ENCODE measurements at regions not wholly inside any gene's neighbourhood (a gene's known extent, or its start where the extent isn't known, plus 50 kb on each side); places are given as distances from the start of the nearest gene placed in this dataset.

GRCh38 chr3:31240874-31241273, 291.9 kb upstream of the STT3B start:
- TF ChIP-seq, protein P1, sequence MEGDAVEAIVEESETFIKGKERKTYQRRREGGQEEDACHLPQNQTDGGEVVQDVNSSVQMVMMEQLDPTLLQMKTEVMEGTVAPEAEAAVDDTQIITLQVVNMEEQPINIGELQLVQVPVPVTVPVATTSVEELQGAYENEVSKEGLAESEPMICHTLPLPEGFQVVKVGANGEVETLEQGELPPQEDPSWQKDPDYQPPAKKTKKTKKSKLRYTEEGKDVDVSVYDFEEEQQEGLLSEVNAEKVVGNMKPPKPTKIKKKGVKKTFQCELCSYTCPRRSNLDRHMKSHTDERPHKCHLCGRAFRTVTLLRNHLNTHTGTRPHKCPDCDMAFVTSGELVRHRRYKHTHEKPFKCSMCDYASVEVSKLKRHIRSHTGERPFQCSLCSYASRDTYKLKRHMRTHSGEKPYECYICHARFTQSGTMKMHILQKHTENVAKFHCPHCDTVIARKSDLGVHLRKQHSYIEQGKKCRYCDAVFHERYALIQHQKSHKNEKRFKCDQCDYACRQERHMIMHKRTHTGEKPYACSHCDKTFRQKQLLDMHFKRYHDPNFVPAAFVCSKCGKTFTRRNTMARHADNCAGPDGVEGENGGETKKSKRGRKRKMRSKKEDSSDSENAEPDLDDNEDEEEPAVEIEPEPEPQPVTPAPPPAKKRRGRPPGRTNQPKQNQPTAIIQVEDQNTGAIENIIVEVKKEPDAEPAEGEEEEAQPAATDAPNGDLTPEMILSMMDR (IDR thresholded peaks at IDR 0.05), result no peak
- TF ChIP-seq POLR2A (IDR thresholded peaks at IDR 0.05) (no peak), POLR2AphosphoS5 (IDR thresholded peaks at IDR 0.05) (no peak), EP300 (IDR thresholded peaks at IDR 0.05) (no peak)
